Kidney tubule cell (primary cell): ENCODE measurements at regions not wholly inside any gene's neighbourhood (a gene's known extent, or its start where the extent isn't known, plus 50 kb on each side); places are given as distances from the start of the nearest gene placed in this dataset.
"Not testable (repeated sequence)": the region's sequence is repeated elsewhere in the genome, so short reads cannot be mapped to it uniquely, and the experiment has no call there.

Source experiments
- DNase-seq: peaks from one replicate; pipeline ENCODE4 v3.0.0-alpha.2; 2018; ENCODE audit warnings: low spot score

GRCh38 chr16:87108941-87109340, 208.3 kb downstream of the C16orf95 start:
- no peak for DNase-seq

GRCh38 chr16:87114832-87115231, 202.4 kb downstream of the C16orf95 start:
- no peak for DNase-seq

DNA sequence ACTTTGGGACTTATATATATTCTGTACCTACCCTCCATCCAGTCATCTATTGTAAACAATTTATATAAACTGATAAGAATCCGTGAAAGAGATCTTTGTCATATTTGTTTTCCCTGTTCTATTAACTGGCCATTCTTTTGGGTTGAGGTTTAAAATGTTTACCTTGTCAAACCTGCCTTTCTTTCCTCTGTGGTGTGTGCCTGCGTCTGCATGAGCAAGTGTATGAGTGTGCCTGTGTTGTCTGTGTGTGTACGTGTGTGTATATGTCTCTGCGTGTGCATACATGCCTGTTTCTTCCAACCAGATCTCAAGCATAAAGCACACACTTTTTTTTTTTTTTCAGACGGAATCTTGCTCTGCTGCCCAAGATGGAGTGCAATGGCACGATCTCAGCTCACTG, 201.5 kb downstream of the C16orf95 start:
- DNase-seq: no peak

GRCh38 chr16:87117936-87118335, 199.3 kb downstream of the C16orf95 start:
- DNase-seq: no peak

DNA sequence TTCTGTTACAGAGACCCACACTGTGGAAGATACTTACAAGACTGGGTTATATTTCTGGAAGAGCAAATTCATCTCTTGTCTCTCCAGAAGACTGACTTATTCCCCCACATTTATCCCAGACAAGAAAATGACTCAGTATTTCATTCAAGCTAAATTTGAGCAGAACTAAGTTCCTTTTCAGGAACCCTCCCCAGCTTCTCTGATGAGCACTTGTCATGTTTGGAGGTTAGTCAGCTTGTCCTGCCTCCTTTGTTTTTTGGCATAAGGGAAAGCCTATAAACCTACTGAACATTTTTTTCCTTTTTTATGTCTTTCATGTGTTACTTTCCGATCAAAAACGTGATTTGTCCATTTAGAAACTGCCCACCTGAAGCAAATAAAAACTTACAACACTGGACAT, 198.0 kb downstream of the C16orf95 start:
- no peak for DNase-seq

- no peak for DNase-seq
These were observed 197.4 kb downstream of the C16orf95 start for GRCh38 chr16:87119748-87120147.

GRCh38 chr16:87121816-87122215, 195.4 kb downstream of the C16orf95 start:
- no peak for DNase-seq

- no peak for DNase-seq
These were observed 193.7 kb downstream of the C16orf95 start for GRCh38 chr16:87123356-87124001.

DNA sequence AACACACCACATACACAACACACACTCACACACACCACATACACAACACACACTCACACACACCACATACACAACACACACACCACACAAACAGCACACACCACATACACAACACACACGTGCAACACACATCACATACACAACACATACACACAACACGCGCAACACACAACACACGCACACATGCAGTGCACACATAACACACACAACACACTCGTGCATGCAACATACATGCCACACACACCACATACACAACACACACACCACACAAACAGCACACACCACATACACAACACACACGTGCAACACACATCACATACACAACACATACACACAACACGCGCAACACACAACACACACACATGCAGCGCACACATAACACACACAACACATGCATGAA, 192.8 kb downstream of the C16orf95 start:
- not testable (repeated sequence) for DNase-seq

DNA sequence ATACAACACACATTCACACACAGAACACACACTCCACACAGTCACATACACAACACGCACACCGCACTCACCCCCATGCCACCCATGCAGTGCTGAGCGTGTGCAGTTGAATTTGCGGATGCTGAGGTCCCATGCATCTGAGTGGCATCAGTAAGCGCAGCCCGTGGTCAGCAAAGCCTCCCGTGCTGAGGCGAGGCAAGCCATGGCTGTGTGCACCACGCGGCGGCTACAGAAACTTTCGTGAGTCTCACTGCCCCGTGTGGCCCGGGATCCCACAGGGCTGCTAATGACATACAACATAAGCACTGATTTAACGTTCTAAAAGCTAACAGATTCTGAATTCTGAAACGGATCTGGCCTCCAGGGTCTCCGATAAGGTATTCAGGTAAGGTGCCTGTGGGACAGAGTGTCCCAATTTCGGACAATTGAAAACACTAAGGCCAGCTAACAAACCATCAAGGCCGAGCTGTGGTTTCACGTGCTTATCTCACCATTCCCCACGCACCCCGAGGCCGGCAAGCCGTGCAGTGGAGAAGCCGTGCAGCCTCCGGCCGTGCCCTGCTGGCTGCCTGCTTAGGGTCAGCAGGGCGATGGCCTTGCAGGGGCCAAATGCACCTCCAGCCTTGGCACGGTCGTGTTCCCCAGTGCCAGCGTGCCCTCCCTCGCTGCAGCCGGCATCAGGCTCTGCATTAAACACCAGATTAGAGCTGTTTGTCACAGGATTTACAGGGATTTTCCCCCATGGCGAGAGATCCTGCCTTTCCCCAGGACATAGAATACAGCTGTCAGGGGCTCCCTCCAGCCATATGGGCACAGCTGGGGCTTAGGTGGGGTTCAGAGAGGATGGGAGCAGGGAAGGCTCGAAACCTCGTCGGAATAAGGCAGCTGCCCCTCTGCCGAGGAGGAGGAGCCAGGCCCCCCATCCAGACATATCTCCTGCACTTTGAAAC, 191.7 kb downstream of the C16orf95 start:
- DNase-seq: no peak

DNA sequence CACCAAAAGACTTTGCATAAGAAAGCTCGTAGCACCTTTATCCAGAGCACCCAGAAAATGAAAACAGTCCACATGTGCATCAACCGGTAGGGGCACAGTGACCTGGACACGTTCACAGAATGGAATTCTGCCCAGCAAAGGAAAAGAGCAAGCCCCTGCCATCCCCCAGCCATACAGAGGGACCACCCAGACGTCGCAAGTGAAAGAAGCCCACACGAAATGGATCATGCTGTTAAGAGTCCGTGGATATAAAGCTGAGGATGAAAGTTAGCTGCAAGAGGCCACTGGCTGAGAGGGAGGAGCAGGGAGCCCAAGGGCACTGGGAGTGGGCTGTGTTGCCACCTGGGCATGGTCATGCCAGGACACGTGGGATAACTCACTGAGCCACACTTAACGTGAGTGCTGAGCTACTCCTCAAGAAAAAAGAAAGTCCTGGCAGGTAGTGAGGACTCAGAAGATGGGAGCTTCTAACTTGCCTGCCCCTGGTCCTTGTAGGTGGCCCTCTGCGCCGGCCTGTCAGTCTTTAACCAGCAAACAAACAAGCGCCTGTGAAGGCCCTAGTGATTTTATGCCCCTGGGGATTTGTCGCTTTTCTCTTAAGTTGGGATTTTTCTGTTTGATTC, 190.7 kb downstream of the C16orf95 start:
- no peak for DNase-seq

- DNase-seq: no peak
These were observed 190.0 kb downstream of the C16orf95 start for GRCh38 chr16:87127061-87127765.

DNA sequence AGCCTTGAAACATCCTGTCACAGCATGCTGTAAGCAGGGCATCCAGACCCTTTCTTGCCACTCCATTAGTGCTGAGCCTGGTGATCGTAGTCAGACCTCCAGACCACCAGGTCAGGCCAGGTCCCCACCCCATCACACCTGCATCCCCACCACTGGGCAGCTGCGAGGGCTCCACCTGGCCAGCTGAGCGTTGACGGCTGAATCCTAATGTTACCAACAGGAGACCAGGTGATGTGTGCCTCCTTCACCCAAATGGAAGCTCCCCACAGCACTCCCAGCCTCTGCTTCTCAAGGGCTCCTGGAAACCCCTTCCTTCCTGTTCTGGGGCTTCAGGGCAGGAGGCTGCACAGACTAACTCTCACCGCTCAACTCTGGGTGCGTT, 189.4 kb downstream of the C16orf95 start:
- no peak for DNase-seq

- DNase-seq: peak; percentile 22
These were observed 187.4 kb downstream of the C16orf95 start for GRCh38 chr16:87129771-87130170.

GRCh38 chr16:87131061-87131995, 185.9 kb downstream of the C16orf95 start:
- no peak for DNase-seq

- DNase-seq: no peak
These were observed 185.2 kb downstream of the C16orf95 start for GRCh38 chr16:87131996-87132345.

DNA sequence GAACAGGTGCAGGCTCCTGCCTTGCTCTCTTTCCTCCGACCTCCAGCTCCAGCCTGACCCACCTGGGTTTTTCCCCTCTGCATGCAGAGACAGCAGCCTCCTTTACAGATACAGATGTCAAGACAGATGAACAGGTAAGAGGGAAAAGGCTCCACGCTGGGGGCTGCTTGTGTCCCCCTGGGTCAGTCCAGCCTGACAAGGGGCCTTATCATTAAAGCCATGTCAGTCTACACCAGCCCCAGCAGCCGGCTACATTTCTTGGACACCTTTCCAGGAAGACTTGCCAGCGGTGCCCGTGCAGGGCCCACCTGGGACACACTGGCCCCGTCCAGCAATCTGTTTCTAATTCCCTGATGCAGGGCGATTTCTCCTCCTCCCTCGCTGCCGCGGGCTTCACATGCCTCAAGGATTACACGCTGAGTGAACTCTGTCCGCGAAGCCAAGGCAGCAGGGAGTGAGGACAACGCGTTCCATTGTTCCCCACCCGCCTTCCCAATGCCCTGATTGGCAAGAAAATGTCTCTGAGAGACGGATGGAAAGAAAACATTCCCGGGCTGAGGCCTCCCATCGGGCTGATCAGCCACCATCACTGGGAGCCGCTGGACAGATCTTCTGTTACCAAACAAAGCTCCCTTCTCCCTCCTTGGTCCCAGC, 184.7 kb downstream of the C16orf95 start:
- DNase-seq: peak; percentile 11

GRCh38 chr16:87133112-87133850, 183.9 kb downstream of the C16orf95 start:
- no peak for DNase-seq

GRCh38 chr16:87133966-87134627, 183.1 kb downstream of the C16orf95 start:
- no peak for DNase-seq

GRCh38 chr16:87134628-87134995, 182.6 kb downstream of the C16orf95 start:
- DNase-seq: no peak
